ENCODE measurements at regions not wholly inside any gene's neighbourhood (a gene's known extent, or its start where the extent isn't known, plus 50 kb on each side); places are given as distances from the start of the nearest gene placed in this dataset.
A peak's percentile ranks its signal among the peaks of the same experiment; 100 is the strongest.

DNA sequence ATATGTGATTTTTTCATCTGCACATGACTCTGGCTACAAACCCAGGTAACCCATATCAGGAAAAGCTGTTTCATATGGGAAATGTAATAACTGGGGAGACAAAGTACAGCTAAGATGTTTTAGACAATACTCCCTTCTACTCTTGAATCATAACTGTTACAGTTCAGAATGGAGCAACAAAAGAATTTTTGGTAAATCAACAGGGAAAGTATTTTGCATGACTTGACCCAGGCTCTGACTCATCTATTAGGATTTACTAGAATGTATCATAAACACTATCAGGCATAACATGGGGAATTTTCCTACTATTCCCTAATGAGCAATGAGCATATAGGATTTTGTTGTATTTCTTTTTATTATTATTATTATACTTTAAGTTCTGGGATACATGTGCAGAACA lies 553.0 kb downstream of the SLC16A7 start:
- peak; percentile 95 for DNase-seq

DNA sequence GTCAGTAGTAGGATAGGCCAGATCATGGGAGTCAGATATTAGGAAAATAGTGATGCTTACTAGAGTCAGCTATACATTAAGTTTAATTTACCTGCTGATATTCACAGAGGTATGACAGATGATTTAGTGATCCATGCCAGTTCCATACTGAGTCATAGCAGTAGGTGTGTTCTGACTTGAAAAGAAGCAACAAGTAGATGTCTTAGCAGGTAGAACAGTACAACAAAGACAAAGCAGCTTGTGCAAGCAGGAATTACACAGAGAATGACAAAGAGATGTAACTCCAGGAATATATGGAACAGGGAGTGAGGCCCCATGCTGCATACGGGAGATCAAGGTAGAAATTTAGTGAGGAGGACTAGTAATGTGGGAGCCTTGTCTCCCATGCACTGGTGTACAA lies 556.9 kb downstream of the SLC16A7 start:
- DNase-seq, result no peak

DNA sequence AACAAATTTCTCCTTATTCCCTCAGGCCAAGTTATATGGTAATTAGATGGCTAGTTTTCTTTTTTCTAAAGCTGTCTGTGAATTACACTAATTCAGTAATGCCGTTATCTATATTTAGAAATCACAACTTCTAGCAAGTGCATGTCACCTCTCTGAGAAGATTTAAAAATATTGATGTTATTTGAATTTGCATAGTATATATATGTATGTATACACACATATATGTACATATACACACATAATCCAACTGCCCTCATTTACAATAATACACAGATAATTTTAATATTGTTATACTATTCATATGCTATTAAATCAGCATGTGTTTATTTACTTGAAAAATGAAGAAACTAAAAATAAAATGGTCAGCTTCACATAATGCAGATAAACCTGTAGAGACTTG lies 563.9 kb downstream of the SLC16A7 start:
- no peak for DNase-seq

DNA sequence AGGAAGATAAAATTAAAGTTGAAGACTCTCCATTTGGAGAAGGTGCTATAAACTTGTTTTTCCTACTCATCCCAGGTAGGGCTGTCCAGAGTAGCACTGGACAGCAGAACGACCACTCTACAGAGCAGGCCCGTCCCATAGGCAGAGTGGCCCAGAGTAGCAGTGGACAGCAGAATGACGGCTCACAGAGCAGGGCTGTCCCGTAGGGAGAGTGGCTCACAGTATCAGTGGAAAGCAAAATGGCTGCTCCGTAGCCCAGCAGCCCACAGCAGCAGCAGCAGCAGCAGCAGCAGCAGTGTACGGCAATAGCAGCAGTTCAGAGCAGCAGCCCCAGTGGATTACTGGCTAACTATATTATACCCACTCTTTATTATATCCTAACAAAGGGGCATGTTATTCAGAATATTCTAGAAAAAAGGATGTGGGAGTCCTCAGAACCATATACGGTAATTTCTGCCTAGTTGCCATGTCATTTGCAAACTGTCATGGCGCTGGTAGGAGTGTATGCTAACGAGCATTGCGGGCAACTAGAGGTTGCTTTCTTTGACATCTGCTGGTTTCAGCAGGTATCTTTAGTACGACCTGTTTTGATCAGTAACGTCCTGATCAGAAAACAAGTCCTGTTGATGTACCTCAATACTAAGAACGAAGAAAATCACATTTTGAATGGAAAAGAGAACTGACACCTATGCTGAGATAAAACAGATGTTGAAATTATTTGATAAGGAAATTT lies 567.3 kb downstream of the SLC16A7 start:
- DNase-seq, result no peak

DNA sequence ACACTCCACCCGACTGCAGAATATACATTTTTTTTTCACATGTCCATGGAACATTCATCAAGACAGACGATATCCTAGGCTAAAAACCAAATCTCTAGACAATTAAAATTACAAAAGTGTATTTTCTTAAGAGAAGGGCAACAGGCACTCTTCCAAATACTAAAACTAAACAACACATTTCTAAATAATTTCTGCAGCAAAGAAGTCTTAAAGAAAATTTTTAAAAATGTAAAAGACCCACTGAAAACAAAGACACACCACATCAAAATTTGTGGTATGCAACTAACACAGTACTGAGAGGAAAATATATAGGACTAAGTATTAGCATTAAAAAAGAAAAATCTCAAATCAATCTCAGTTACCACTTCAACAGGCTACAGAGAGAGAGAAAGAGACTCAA lies 570.0 kb downstream of the SLC16A7 start:
- no peak for DNase-seq

DNA sequence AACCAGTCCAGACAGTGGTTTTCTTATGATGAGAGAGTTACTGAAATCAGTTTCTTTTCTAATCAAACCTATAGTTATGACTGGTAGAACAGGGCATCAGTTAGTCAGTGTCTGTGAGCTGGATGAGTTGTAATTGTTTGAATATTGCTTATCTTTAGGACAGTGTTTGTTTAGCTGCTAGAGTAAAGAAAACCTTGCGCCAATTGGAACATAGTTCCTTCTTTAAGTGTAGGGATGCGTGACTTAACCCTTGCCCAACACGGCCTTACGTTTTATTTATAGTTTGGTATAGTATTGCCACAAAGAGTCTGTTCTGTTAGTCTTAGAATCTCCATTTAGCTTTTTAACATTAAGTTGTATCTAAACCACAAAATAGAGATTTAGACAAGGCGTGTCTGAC lies 572.6 kb downstream of the SLC16A7 start:
- no peak for DNase-seq

DNA sequence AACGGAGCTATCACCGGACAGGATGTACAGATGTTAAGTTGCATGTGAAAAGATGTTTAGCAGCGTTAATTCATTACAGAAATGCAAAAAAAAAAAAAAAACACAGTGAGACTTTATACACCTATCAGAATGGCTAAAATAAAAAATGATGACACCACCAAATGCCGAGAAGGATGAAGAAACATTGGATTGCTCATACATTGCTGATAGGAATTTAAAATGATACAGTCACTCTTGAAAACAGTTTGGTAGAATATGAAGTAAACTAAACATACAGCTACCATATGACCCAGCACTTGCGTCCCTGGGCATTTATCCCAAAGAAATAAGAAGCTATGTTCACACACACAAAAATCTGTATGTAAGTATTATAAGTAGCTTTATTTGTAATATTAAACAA lies 574.1 kb downstream of the SLC16A7 start:
- DNase-seq, result peak; percentile 11

DNA sequence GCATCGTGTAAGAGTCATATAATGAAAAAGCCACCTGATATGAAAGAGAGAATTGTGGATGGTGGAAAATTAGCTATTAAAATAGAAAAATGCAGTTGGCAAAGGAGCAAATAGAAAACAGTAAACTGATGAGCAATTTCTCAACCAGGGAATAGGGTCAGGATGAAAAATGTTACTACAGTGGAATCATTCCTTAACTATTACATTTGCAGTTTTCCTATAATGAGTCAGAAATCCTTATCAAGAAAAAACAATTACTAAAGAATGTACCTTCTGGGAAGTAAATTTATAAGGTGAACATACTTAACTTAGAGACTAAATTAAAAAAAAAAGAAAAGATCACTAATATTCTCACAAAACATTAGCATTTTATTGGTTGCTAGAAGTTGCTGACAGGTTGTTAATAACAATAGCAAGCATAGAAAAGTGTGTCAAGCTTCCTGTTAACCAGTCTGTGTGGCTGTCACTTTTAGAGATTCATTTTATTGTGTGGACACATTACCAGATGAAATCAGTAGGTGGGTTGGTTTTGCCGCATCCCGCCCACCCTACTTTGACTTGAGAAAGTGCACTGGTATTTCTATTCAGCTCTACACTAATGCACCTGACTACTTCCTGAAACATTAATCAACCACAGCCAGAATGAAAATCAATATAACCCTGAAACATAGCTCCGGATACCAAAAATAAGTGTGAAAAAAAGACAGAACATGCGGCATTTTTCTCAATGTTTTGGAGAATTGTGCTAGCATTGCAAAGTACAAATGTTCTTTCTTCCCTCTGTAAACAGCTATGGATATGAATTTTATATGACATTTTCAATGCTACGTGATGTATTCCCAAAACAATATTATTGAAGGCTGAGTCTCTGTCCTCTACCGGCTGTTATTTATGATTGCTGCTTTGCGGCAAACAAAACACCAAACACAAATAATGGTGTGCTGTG lies 576.7 kb downstream of the SLC16A7 start:
- DNase-seq, result peak; percentile 26

DNA sequence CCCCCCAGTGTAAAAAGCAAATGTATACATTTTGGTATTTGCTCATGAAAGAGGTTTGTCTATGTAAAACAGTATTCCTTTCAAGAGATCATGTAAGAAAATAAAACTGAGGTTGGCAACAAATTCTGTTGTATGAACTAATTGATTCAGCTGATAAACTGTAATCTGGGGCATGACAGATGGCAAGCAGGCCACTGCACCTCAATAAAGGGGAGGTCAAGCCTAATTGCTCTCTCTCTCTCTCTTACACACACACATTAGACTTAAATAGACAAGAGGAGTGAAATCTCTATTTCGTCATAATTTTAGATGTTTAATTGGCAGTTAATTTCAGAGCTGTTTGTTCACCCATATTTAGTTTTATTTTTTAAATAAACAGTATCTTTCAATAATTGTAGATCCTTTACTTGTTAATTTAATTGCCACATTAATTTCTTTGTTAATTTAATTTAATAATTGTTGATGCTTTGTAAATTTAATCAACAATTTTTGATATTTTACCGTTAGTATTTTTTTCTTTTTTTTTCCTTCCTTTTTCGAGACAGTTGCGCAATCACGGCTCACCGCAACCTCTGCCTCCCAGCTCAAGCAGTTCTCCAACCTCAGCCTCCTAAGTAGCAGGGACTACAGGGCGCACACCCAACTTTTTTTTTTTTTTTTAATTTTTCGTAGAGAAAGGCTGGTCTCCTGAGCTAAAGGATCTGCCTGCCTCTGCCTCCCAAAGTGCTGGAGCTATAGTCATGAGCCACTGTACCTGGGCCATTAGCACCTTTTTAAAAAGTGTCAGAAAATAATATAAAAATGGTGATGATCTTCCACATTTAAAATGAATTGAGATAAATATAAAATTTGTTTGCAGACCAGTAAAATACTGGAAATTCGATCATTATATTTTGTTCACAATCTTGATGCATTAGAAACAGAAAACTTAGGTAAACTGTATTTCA lies 577.7 kb downstream of the SLC16A7 start:
- DNase-seq, result no peak

DNA sequence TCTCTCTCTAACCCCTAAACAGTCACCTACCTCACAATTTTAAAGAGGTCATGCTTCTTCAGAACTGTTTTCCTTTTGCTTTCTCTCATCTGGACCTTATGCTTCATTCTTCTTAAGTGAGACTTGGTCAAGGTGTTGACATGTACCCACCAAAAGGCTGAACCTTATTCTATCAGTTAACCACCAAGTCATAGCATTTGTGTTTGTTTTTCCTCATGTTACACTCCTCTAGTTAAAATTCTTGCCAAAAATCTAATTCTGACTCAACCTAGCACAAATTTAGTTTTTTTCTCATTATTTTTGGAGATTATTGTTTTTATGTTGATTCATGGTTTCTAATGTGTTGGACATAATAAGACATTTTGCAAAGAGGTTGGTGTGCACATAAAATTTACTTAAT lies 578.6 kb downstream of the SLC16A7 start:
- peak; percentile 25 for DNase-seq

DNA sequence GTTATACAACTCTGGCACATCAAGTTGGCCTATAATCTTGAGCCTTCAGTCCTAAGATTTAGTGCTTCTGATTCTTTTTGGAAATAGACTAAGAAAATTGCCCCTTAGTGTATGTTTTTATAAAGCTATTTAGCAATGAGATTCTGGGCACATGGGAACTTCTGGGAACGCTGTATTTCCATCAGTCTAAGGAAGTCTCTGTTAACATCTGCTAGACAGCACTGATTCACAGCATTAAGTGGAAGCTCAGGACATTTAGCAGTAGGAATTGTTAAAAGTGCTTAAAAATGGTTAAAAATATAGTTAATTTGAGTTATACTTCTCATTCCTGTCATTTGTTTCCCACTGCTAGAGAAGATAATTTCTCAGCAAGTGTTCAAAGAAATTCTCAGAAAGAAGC lies 579.1 kb downstream of the SLC16A7 start:
- DNase-seq, result no peak

DNA sequence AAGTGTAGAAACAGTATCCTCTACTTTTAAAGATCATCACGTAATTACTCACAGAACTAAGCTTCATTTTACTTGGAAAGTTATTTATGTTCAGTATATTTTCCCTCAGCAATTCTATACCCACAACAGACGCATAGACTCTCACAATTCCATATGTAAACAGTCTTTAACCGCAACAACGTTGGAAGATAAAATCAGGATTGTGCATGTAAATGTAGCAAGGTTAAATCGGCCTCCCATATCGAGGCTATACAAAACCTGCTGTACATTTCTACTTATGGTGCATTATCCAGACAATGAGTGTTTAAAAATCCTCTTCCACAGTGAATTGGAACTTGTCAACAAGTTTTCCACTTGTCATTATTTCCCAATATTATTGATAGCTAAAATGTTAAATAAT lies 581.1 kb downstream of the SLC16A7 start:
- no peak for DNase-seq

DNA sequence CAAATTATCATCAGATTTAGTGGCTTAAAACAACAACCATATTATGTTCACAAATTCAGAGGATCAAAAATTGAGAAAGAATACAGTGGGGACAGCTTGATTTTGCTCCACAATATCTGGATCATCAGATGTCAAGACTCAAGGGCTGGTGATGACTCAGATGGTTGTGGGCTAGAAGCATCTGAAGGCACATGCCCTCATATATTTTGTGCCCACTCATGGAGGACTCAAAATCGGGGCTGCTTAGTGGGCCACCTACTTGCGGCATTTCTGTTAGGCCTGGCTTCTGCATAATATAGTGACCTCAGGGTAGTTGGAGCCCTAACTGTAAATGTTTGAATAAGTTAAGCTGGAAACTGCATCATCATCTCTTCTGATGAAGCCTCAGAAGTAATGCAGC lies 584.5 kb downstream of the SLC16A7 start:
- DNase-seq, result no peak

DNA sequence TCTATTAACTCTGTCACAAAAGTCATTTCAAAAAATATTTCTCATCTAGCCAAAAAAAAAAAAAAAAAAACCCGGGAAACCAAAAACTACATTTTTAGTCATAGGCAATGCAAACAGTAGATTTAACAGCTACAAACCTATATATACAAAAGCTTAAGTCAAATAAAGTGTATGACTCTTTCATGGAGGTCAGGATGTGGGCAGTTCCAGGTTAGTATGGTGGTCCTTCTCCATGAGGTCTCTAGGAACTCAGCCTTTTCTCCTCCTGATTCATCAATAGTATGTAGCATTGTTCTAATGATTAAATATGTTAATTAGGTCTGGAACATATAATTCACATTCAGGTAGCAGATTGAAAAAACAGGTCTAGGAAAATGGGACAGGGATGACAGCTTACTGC lies 586.5 kb downstream of the SLC16A7 start:
- no peak for DNase-seq

DNA sequence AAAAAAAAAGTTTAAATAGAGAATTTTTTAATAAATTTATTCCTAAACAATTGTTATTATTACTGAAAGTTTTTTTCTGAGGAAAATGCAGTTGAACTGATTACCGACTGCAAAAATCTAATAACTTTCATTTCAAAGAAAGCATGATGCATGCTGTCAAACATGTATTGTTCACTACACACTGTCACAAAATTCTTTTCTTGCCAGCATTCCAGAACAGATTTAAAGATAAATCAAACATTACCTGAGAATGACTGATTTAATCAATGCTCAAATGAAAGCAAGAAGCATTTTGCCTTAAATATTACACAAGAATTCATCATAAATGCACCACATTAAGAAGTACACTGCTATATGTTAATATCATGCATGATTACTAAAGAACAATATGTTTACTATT lies 588.3 kb downstream of the SLC16A7 start:
- DNase-seq, result no peak

DNA sequence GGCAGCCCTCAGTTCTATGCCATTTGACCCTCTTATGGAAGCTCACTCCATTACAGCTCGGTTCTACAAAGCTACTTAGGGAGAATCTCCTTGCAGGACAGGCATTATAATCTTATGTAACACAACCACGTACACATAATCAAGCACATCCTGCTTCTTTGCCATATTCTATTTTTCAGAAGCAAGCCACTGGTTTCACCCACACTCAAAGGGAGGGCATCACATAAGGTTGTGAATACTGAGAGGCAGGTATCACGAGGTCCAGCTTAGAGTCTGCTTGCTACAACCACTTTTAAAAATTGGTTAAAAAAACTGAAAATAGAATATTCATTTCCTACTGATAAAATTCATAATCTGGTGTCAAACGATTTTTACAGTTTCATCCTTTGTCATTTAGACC lies 589.2 kb downstream of the SLC16A7 start:
- DNase-seq, result no peak

DNA sequence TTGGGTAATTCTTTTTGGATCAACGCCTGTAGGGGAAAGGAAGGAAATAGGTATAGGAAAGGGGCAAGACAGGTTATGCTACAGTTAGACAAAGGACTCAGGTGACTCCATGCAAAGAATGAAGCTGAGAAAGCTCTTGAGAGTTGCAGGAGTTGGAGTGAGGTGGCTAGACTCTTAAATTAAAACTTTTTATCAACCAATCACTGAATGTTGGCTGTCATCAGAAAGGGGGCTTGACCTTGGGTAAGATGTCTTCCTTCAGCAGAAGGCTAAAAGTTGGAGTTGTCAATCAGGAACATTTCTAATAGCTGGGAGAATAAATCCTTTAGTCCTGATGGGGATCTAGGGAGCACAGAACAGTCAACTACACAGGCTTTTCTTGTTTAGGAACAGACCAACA lies 595.4 kb downstream of the SLC16A7 start:
- no peak for DNase-seq

DNA sequence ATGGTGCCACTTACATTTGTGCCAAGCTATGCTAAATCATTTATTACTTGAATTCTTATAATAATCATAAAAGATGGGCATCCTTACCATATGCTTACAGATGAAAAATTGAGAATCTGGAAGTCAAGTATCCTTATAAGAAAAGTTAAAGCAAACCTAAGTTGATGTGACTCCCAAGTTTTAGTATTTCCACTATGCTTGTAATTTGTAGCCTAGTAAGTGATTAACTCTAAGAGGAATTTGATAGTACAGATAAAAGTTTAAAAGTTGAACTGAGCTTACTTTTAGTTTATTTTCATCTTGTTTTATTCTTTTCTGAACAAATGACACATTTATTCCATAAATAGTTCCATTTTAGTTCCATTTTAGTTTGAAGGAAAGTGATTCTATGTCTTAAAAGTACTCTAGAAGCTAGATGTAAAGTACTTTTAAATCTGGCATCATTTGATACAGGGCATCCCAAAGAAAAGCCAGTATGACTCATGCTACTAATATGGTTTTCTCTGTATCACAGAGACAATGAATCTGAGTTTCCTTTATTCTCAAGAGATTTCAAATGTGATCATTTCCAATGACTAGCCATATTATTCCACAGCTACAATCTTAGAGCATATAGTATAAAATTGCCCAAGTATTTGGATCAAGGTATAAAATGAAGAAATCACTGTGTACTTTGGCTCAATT lies 596.0 kb downstream of the SLC16A7 start:
- peak; percentile 67 for DNase-seq

DNA sequence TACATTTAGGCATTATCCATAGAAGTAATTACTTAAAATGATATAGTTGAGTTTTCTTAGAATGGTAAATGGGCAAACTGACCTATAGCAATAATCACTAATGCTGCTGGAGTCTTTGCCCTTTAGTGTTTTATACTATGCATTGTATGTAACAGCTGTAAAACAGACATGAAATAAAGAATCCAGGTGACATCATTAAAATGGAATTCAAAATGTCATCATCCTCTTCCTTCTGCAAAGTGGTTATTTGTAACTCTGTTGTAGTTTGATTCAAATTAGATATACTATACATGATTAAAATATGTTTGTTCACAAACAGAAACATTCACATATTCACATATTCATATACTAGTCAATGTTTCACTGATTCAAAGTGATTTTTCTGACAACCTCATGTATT lies 598.8 kb downstream of the SLC16A7 start:
- DNase-seq, result peak; percentile 71

DNA sequence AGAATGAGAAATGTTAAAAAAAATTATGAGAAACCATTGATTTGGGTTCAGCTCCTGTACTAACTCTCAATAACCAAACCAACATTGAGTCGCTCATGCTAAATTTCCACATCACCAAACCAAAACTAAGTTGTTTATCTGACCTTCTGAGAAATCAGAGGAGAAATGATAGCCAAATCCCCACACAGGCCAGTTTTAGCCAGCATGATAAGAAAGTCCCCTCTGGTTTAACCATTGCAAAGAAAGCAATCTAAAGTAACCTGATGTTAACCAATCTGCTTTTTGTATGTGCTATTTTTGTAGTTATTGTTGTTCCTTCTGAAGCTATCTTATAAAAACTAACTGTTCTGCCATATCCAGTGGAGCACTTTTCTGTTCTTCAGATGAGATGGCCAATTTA lies 599.7 kb downstream of the SLC16A7 start:
- DNase-seq, result no peak

DNA sequence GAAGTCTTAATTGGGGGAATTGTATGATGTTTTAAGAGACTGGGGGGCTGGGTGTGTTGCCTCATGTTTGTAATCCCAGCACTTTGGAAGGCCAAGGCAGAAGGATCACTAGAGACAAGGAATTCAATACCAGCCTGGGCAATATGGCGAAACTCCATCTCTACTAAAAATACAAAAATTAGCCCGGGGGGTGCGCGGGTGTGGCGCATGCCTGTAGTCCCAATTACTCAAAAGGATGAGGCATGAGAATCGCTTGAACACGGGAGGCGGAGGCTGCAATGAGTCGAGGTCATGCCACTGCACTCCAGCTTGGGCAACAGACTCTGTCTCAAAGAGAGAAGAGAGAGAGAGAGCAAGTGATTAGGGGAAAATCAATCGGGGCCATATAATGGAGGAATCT lies 600.5 kb downstream of the SLC16A7 start:
- no peak for DNase-seq

DNA sequence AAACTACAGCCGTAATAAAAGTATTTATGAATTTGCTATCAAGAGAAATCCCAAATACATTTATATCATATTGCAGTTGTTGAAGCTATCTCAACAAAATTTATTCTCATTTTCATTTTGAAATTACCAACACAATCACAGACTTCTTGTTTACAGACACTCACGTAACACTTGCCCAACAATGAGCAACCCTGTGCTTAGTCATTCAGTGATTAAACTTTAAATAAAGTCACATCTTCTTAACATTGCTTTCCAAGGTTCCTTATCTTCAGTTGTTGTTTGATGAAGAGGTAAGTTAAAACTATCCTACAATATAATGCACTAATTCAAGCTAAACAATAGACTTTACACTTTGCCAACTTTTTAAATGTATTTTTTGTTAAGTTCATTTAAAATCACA lies 601.8 kb downstream of the SLC16A7 start:
- DNase-seq, result no peak

DNA sequence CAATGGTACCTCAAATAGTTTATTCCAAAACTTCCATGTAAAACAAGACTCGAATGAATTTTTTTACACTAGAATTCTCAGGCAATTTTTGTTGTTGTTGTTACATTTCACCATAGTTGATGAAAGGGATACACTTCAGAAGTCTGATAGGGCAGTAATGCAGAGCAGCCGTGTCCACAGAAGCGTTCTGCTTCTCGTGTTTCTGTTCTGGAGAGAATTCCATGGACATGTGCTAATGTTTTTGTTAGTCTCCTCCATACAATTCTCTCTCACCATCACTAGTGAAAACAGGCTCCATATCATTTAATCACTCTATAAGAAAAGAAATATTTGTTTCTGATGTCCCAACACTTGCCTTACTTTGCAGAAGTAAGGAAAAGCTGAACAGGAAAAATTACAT lies 606.1 kb downstream of the SLC16A7 start:
- DNase-seq, result peak; percentile 34
